HL-60 (cell line): ENCODE measurements at regions not wholly inside any gene's neighbourhood (a gene's known extent, or its start where the extent isn't known, plus 50 kb on each side); places are given as distances from the start of the nearest gene placed in this dataset.

ENCODE experiments used
- GABPA ChIP-seq: IDR thresholded peaks from 2 replicates; pipeline ENCODE4 v1.6.1; 2012; ENCODE audit warnings: low read depth
- POLR2AphosphoS5 ChIP-seq: IDR thresholded peaks from 2 replicates; pipeline ENCODE4 v1.6.1; 2012; ENCODE audit warnings: low read depth
- TF ChIP-seq, protein P1 (sequence below): IDR thresholded peaks from one replicate; pipeline ENCODE4 v1.5.1; 2011; ENCODE audit warnings: low read length, control low read depth, inconsistent platforms; ENCODE audit not compliant: insufficient read depth
- TF ChIP-seq, protein P2 (sequence below): IDR thresholded peaks from 2 replicates; pipeline ENCODE4 v1.6.1; 2012; ENCODE audit warnings: low read depth; ENCODE audit not compliant: insufficient replicate concordance

DNA sequence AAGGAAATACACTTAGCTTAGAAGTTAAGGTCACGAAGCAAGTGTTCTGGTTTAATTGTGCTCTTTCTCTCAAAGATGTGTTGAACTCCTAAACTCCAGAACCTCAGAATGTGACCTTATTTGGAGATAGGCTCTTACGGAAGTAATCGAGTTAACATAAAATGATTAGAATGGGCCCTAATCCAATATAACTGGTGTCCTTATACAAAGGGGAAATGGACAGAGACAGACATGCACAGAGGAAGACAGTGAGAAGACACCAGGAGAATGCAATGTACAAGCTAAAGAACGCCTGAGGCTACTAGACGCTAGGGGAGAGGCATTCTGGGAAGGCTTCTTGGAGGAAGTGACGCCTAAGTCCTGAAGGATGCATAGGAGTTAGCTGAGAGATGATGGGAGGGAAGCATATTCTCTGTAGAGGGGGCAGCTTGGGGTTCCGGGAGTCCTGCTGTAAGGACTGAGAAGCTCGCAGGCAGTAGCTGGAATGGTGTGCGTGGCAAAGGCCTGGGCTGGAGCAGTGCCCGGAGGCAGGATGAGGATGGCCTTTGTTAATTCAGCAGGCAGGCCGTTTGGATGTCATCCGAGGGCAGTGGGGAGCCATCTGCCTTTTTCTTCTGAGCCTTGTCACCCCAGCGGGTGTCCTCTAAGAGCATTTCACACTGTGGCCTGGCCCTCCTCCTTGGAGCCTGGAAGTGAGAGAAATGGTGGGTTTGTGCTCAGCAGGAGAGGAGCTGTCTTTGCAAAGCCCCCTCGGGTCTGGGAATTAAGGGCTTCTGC, 513.4 kb downstream of the SHQ1 start:
- TF ChIP-seq, protein P1, sequence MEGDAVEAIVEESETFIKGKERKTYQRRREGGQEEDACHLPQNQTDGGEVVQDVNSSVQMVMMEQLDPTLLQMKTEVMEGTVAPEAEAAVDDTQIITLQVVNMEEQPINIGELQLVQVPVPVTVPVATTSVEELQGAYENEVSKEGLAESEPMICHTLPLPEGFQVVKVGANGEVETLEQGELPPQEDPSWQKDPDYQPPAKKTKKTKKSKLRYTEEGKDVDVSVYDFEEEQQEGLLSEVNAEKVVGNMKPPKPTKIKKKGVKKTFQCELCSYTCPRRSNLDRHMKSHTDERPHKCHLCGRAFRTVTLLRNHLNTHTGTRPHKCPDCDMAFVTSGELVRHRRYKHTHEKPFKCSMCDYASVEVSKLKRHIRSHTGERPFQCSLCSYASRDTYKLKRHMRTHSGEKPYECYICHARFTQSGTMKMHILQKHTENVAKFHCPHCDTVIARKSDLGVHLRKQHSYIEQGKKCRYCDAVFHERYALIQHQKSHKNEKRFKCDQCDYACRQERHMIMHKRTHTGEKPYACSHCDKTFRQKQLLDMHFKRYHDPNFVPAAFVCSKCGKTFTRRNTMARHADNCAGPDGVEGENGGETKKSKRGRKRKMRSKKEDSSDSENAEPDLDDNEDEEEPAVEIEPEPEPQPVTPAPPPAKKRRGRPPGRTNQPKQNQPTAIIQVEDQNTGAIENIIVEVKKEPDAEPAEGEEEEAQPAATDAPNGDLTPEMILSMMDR, result no peak
- TF ChIP-seq, protein P2, sequence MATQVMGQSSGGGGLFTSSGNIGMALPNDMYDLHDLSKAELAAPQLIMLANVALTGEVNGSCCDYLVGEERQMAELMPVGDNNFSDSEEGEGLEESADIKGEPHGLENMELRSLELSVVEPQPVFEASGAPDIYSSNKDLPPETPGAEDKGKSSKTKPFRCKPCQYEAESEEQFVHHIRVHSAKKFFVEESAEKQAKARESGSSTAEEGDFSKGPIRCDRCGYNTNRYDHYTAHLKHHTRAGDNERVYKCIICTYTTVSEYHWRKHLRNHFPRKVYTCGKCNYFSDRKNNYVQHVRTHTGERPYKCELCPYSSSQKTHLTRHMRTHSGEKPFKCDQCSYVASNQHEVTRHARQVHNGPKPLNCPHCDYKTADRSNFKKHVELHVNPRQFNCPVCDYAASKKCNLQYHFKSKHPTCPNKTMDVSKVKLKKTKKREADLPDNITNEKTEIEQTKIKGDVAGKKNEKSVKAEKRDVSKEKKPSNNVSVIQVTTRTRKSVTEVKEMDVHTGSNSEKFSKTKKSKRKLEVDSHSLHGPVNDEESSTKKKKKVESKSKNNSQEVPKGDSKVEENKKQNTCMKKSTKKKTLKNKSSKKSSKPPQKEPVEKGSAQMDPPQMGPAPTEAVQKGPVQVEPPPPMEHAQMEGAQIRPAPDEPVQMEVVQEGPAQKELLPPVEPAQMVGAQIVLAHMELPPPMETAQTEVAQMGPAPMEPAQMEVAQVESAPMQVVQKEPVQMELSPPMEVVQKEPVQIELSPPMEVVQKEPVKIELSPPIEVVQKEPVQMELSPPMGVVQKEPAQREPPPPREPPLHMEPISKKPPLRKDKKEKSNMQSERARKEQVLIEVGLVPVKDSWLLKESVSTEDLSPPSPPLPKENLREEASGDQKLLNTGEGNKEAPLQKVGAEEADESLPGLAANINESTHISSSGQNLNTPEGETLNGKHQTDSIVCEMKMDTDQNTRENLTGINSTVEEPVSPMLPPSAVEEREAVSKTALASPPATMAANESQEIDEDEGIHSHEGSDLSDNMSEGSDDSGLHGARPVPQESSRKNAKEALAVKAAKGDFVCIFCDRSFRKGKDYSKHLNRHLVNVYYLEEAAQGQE, result no peak
- TF ChIP-seq GABPA, result no peak
- TF ChIP-seq POLR2AphosphoS5, result no peak
